A673 (cell line): ENCODE measurements at regions not wholly inside any gene's neighbourhood (a gene's known extent, or its start where the extent isn't known, plus 50 kb on each side); places are given as distances from the start of the nearest gene placed in this dataset.

Source experiments
- EZH2 ChIP-seq: fragments of 200-600 bp; sonication (generic); IDR thresholded peaks from 2 replicates; pipeline ENCODE4 v1.6.1; 2017; ENCODE audit warnings: borderline replicate concordance, low read depth, mild to moderate bottlenecking, mixed read lengths, antibody characterized with exemption, low read length; ENCODE audit not compliant: poor library complexity, severe bottlenecking
- TF ChIP-seq, protein P1 (sequence below): fragments of 300-800, 200-600 bp; sonication (generic); conservative IDR thresholded peaks from 2 replicates; pipeline ENCODE4 v1.5.1; 2017; ENCODE audit warnings: low read depth, mild to moderate bottlenecking, antibody characterized with exemption, low read length, moderate library complexity, mixed read lengths

DNA sequence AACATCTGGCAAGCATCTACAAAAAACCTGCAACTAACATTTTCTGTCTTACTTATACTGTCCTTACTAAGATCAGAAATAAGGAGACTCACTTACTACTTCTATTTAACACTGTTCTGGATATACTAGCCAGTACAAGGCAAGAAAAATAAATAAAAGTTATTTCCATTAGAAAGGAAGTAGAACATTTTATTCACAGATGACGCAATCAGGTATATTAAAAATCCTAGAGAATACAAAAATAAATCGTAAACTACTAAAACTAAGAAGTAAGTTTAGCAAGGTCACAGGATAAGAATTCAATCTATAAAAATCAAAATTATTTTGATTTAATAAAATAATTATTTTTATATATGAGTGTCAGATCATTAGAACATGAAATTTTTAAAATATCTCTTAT, 264.6 kb downstream of the BARHL2 start:
- TF ChIP-seq, protein P1, sequence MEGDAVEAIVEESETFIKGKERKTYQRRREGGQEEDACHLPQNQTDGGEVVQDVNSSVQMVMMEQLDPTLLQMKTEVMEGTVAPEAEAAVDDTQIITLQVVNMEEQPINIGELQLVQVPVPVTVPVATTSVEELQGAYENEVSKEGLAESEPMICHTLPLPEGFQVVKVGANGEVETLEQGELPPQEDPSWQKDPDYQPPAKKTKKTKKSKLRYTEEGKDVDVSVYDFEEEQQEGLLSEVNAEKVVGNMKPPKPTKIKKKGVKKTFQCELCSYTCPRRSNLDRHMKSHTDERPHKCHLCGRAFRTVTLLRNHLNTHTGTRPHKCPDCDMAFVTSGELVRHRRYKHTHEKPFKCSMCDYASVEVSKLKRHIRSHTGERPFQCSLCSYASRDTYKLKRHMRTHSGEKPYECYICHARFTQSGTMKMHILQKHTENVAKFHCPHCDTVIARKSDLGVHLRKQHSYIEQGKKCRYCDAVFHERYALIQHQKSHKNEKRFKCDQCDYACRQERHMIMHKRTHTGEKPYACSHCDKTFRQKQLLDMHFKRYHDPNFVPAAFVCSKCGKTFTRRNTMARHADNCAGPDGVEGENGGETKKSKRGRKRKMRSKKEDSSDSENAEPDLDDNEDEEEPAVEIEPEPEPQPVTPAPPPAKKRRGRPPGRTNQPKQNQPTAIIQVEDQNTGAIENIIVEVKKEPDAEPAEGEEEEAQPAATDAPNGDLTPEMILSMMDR = no peak
- TF ChIP-seq EZH2 = no peak
